ENCODE measurements at regions not wholly inside any gene's neighbourhood (a gene's known extent, or its start where the extent isn't known, plus 50 kb on each side); places are given as distances from the start of the nearest gene placed in this dataset.

- DNase-seq, result no peak
Observed at GRCh38 chr21:29443411-29444010, 144.8 kb downstream of the BACH1 start.

GRCh38 chr21:29448766-29449165, 150.0 kb downstream of the BACH1 start:
- no peak for DNase-seq

- no peak for DNase-seq
Observed at GRCh38 chr21:29449306-29449950, 150.7 kb downstream of the BACH1 start.

- DNase-seq, result no peak
Observed at GRCh38 chr21:29450058-29450457, 151.3 kb downstream of the BACH1 start.

GRCh38 chr21:29453511-29453910, 154.8 kb downstream of the BACH1 start:
- peak; percentile 44 for DNase-seq

GRCh38 chr21:29454179-29454578, 155.5 kb downstream of the BACH1 start:
- no peak for DNase-seq

GRCh38 chr21:29462479-29462878, 163.8 kb downstream of the BACH1 start:
- no peak for DNase-seq

GRCh38 chr21:29465546-29465945, 166.8 kb downstream of the BACH1 start:
- DNase-seq, result no peak

GRCh38 chr21:29466532-29466931, 167.8 kb downstream of the BACH1 start:
- no peak for DNase-seq

GRCh38 chr21:29470397-29470796, 171.7 kb downstream of the BACH1 start:
- DNase-seq, result no peak

- DNase-seq, result no peak
Observed at GRCh38 chr21:29473808-29474207, 175.1 kb downstream of the BACH1 start.

GRCh38 chr21:29475329-29475728, 176.6 kb downstream of the BACH1 start:
- no peak for DNase-seq

- DNase-seq, result no peak
Observed at GRCh38 chr21:29477347-29477746, 178.6 kb downstream of the BACH1 start.

GRCh38 chr21:29477941-29478340, 179.2 kb downstream of the BACH1 start:
- DNase-seq, result peak; percentile 91

- no peak for DNase-seq
Observed at GRCh38 chr21:29481081-29481480, 182.4 kb downstream of the BACH1 start.

- no peak for DNase-seq
Observed at GRCh38 chr21:29481641-29482040, 182.9 kb downstream of the BACH1 start.

- no peak for DNase-seq
Observed at GRCh38 chr21:29486306-29486807, 187.6 kb downstream of the BACH1 start.
